Testis (tissue), 2 donors: ENCODE measurements at regions not wholly inside any gene's neighbourhood (a gene's known extent, or its start where the extent isn't known, plus 50 kb on each side); places are given as distances from the start of the nearest gene placed in this dataset.
"Not testable (repeated sequence)": the region's sequence is repeated elsewhere in the genome, so short reads cannot be mapped to it uniquely, and the experiment has no call there.

ENCODE experiments used
- DNase-seq: peaks from one replicate; pipeline ENCODE4 v3.0.0-alpha.2; 2019
- H3K27ac ChIP-seq, 2 donors: fragments of 200-600 bp; sonication (generic); one replicate each; pipeline ENCODE4 v1.5.1; 2019
- H3K27me3 ChIP-seq: fragments of 200-600 bp; sonication (generic); one replicate; pipeline ENCODE4 v1.5.1; 2019
- H3K36me3 ChIP-seq: fragments of 200-600 bp; sonication (generic); one replicate; pipeline ENCODE4 v1.5.1; 2017; ENCODE audit warnings: low read depth; ENCODE audit errors: missing control alignments
- H3K4me1 ChIP-seq: fragments of 200-600 bp; sonication (generic); one replicate; pipeline ENCODE4 v1.5.1; 2019
- H3K4me3 ChIP-seq, 2 donors: fragments of 200-600 bp; sonication (generic); one replicate each; pipeline ENCODE4 v1.5.1; 2017 to 2019
- H3K9me3 ChIP-seq: fragments of 200-600 bp; sonication (generic); one replicate; pipeline ENCODE4 v1.5.1; 2017
- POLR2A ChIP-seq: fragments of 450-650 bp; IDR thresholded peaks from one replicate; pipeline ENCODE4 v1.6.1; 2017; ENCODE audit warnings: antibody characterized with exemption, mild to moderate bottlenecking, moderate library complexity
- WGBS, 2 donors: methylation state at CpG; one replicate each; pipeline ENCODE4 v1.1.5; 2018; 5-methylcytosine and 5-hydroxymethylcytosine counted together
- intact Hi-C: fragments of 100-400 bp; cut with DNase I; formaldehyde crosslinking; loops from one replicate; pipeline ENCODE4 v1.15.1; 2023; ENCODE audit warnings: low total_unique reads
- TF ChIP-seq, protein P1 (sequence below), 3 experiments: fragments of 450-650 bp in 2 of 3; fragments of 200-600 bp in 1 of 3; sonication (generic) in 1 of 3; IDR thresholded peaks; one replicate each; pipeline ENCODE4 v1.5.1; 2016 to 2019; ENCODE audit warnings: antibody characterized with exemption in 3 of 3, mild to moderate bottlenecking in 2 of 3, moderate library complexity in 1 of 3

DNA sequence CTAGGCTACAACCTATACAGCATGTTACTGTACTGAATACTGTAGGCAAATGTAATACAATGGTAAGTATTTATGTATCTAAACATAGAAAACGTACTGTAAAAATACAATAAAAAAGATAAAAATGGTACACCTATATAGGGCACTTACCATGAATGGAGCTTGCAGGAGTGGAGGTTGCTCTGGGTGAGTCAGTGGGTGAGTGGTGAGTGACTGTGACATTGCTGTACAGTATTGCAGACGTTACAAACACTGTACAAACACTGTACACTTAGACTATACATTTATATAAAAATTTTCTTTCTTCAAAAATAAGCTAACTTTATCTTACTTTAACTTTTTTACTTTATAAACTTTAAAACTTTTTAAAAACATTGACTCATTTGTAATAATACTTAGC is 190.3 kb upstream of the NR3C2 start:
- H3K27ac ChIP-seq = no peak overlapping the region
- no peaks in the 10 kb centered on the region for H3K9me3 ChIP-seq
- no peak overlapping the region for H3K4me3 ChIP-seq
- H3K27me3 ChIP-seq = no peaks in the 10 kb centered on the region
- WGBS, 2 donors = 88 to 93% methylated on average over 2 of the region's 2 CpGs
- intact Hi-C loops = no loop called here
- H3K4me1 ChIP-seq = no peaks in the 10 kb centered on the region
- TF ChIP-seq POLR2A = no peak
- TF ChIP-seq, protein P1, sequence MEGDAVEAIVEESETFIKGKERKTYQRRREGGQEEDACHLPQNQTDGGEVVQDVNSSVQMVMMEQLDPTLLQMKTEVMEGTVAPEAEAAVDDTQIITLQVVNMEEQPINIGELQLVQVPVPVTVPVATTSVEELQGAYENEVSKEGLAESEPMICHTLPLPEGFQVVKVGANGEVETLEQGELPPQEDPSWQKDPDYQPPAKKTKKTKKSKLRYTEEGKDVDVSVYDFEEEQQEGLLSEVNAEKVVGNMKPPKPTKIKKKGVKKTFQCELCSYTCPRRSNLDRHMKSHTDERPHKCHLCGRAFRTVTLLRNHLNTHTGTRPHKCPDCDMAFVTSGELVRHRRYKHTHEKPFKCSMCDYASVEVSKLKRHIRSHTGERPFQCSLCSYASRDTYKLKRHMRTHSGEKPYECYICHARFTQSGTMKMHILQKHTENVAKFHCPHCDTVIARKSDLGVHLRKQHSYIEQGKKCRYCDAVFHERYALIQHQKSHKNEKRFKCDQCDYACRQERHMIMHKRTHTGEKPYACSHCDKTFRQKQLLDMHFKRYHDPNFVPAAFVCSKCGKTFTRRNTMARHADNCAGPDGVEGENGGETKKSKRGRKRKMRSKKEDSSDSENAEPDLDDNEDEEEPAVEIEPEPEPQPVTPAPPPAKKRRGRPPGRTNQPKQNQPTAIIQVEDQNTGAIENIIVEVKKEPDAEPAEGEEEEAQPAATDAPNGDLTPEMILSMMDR (IDR thresholded peaks at IDR 0.05) = no peak
- H3K36me3 ChIP-seq = no peaks in the 10 kb centered on the region
- DNase-seq = no peak

DNA sequence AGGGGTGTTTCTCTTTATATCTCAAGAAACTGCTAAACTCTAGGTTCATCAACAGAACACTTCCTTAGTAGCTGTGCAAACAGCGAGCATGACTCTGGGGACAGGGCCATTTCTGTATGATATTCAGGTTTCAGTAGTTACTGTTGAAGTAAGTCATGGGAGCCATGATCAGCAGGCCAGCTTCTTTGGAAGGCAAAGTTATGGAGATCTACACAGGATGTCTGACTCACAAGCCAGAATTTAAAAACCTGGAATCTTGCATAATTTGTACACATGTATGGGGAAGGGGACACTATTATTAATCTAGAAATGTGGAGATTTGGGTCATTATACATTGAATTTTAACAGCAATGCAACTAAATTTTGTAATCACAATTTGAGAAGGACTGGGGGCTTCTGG is 187.8 kb upstream of the NR3C2 start:
- no peak overlapping the region for H3K4me3 ChIP-seq
- H3K36me3 ChIP-seq = no peaks in the 10 kb centered on the region
- no peaks in the 10 kb centered on the region for H3K4me1 ChIP-seq
- no peak overlapping the region for H3K27ac ChIP-seq
- no peaks in the 10 kb centered on the region for H3K9me3 ChIP-seq
- no peak for DNase-seq
- WGBS, 2 donors = 85 to 97% methylated on average over 1 of the region's 1 CpG
- intact Hi-C loops = no loop called here
- no peaks in the 10 kb centered on the region for H3K27me3 ChIP-seq
- no peak for TF ChIP-seq POLR2A
- TF ChIP-seq, protein P1 (IDR thresholded peaks at IDR 0.05) = no peak

DNA sequence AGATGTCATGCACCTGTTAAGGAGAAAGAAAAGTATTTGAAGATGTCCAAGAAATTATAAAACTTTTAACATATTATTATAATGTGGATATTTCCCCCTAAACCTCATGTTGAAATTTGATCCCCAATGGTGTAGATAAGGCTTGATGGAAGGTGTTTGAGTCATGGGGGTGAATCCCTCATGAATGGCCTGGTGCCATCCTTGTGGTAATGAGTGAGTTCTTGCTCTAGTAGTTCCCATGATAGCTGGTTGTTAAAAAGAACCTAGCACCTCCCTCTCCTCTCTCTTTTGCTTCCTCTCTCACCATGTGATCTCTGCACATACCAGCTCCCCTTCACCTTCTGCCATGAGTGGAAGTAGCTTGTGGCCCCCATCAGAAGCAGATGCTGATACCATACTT is 176.6 kb upstream of the NR3C2 start:
- Histone ChIP-seq H3K4me3 (no peak overlapping the region), H3K9me3 (no peaks in the 10 kb centered on the region), H3K27ac (no peak overlapping the region), H3K27me3 (no peaks in the 10 kb centered on the region), H3K36me3 (no peaks in the 10 kb centered on the region), H3K4me1 (no peaks in the 10 kb centered on the region)
- TF ChIP-seq, protein P1 (IDR thresholded peaks at IDR 0.05) = no peak
- no peak for TF ChIP-seq POLR2A
- DNase-seq = no peak
- intact Hi-C loops = no loop called here

DNA sequence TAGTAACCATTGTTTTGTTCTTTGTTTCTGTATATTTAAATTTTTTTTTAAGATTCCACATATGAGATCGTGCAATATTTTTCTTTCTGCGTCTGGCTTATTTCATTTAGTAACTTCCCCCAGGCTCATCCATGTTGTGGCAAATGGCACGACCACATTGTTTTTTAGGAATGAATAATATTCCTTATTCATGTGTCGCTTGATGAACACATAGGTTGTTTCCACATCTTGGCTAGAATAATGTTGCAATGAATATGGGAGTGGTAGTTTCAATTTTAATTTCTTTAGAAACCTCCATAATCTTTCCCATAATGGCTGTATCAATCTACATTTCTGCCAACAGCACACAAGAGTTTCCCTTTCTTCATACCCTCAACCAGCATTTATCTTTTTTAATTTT is 166.8 kb upstream of the NR3C2 start:
- no peaks in the 10 kb centered on the region for H3K36me3 ChIP-seq
- H3K4me1 ChIP-seq = no peaks in the 10 kb centered on the region
- H3K9me3 ChIP-seq = no peaks in the 10 kb centered on the region
- no peaks in the 10 kb centered on the region for H3K27me3 ChIP-seq
- intact Hi-C loops = no loop called here
- no peak overlapping the region for H3K4me3 ChIP-seq
- no peak for DNase-seq
- TF ChIP-seq POLR2A = no peak
- TF ChIP-seq, protein P1 (IDR thresholded peaks at IDR 0.05) = no peak
- WGBS, 2 donors = 96 to 99% methylated on average over 4 of the region's 4 CpGs
- no peak overlapping the region for H3K27ac ChIP-seq

DNA sequence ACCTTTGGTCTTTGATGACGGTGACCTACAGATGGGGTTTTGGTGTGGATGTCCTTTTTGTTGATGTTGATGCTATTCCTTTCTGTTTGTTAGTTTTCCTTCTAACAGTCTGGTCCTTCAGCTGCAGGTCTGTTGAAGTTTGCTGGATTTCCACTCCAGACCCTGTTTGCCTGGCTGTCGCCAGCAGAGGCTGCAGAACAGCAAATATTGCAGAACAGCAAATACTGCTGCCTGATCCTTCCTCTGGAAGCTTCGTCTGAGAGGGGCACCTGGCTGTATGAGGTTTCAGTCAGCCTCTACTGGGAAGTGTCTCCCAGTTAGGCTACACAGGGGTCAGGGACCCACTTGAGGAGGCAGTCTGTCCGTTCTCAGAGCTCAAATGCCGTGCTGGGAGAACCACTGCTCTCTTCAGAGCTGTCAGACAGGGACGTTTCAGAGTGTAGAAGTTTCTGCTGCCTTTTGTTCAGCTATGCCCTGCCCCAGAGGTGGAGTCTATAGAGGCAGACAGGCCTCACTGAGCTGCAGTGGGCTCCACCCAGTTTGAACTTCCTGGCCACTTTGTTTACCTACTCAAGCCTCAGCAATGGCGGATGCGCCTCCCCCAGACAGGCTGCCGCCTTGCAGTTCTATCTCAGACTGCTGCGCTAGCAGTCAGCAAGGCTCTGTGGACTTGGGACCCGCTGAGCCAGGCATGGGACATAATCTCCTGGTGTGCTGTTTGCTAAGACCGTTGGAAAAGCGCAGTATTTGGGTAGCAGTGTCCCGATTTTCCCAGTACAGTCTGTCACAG is 156.4 kb upstream of the NR3C2 start:
- H3K36me3 ChIP-seq, H3K9me3 ChIP-seq, H3K4me1 ChIP-seq, H3K27me3 ChIP-seq, H3K4me3 ChIP-seq, H3K27ac ChIP-seq, DNase-seq, intact Hi-C loops: not testable (repeated sequence)
- WGBS, 2 donors = 89 to 91% methylated on average over 11 to 14 of the region's 14 CpGs
